Brain pericyte (primary cell): ENCODE measurements at regions not wholly inside any gene's neighbourhood (a gene's known extent, or its start where the extent isn't known, plus 50 kb on each side); places are given as distances from the start of the nearest gene placed in this dataset.
A peak's percentile ranks its signal among the peaks of the same experiment; 100 is the strongest.
"Not testable (repeated sequence)": the region's sequence is repeated elsewhere in the genome, so short reads cannot be mapped to it uniquely, and the experiment has no call there.

Experiments
- DNase-seq: peaks from one replicate; pipeline ENCODE4 v3.0.0-alpha.2; 2012; ENCODE audit warnings: low read depth, low spot score

- DNase-seq: no peak
These were observed 125.1 kb downstream of the PRRX1 start for GRCh38 chr1:170789063-170789462.

- DNase-seq: no peak
These were observed 126.2 kb downstream of the PRRX1 start for GRCh38 chr1:170790175-170790574.

GRCh38 chr1:170790651-170791071, 126.7 kb downstream of the PRRX1 start:
- no peak for DNase-seq

- DNase-seq: no peak
These were observed 128.0 kb downstream of the PRRX1 start for GRCh38 chr1:170791941-170792340.

- DNase-seq: no peak
These were observed 135.1 kb upstream of the MROH9 start for GRCh38 chr1:170800265-170800664.

GRCh38 chr1:170800812-170801211, 134.5 kb upstream of the MROH9 start:
- peak; percentile 26 for DNase-seq

- DNase-seq: no peak
These were observed 131.6 kb upstream of the MROH9 start for GRCh38 chr1:170803711-170804110.

GRCh38 chr1:170804419-170804818, 130.9 kb upstream of the MROH9 start:
- no peak for DNase-seq

- no peak for DNase-seq
These were observed 130.5 kb upstream of the MROH9 start for GRCh38 chr1:170804879-170805278.

- no peak for DNase-seq
These were observed 128.4 kb upstream of the MROH9 start for GRCh38 chr1:170806961-170807360.

GRCh38 chr1:170807432-170807831, 127.9 kb upstream of the MROH9 start:
- DNase-seq: peak; percentile 33

- DNase-seq: no peak
These were observed 127.0 kb upstream of the MROH9 start for GRCh38 chr1:170808216-170808885.

- not testable (repeated sequence) for DNase-seq
These were observed 124.3 kb upstream of the MROH9 start for GRCh38 chr1:170811013-170811412.

- no peak for DNase-seq
These were observed 115.6 kb upstream of the MROH9 start for GRCh38 chr1:170819781-170820180.

- no peak for DNase-seq
These were observed 112.2 kb upstream of the MROH9 start for GRCh38 chr1:170823120-170823519.

GRCh38 chr1:170831276-170831675, 104.1 kb upstream of the MROH9 start:
- DNase-seq: no peak

- no peak for DNase-seq
These were observed 99.2 kb upstream of the MROH9 start for GRCh38 chr1:170836141-170836540.

GRCh38 chr1:170840371-170840770, 95.0 kb upstream of the MROH9 start:
- DNase-seq: no peak

GRCh38 chr1:170853302-170853701, 82.0 kb upstream of the MROH9 start:
- DNase-seq: no peak

GRCh38 chr1:170853867-170854266, 81.5 kb upstream of the MROH9 start:
- DNase-seq: no peak

GRCh38 chr1:170854677-170855076, 80.7 kb upstream of the MROH9 start:
- DNase-seq: no peak

GRCh38 chr1:170856455-170856854, 78.9 kb upstream of the MROH9 start:
- DNase-seq: no peak

GRCh38 chr1:170857955-170858354, 77.4 kb upstream of the MROH9 start:
- no peak for DNase-seq

- DNase-seq: no peak
These were observed 71.7 kb upstream of the MROH9 start for GRCh38 chr1:170863621-170864020.
